NT2/D1 (cell line): ENCODE measurements at regions not wholly inside any gene's neighbourhood (a gene's known extent, or its start where the extent isn't known, plus 50 kb on each side); places are given as distances from the start of the nearest gene placed in this dataset.

Source experiments
- YY1 ChIP-seq: IDR thresholded peaks from 2 replicates; pipeline ENCODE4 v1.6.1; 2011; ENCODE audit not compliant: insufficient read length, insufficient read depth
- ZNF274 ChIP-seq: IDR thresholded peaks from 2 replicates; pipeline ENCODE4 v1.6.1; 2011; ENCODE audit warnings: mild to moderate bottlenecking, low read depth, low read length

GRCh38 chr19:30804751-30805150 is 432.6 kb downstream of the ZNF536 start:
- TF ChIP-seq YY1, result no peak
- TF ChIP-seq ZNF274, result no peak
